K562 (cell line): ENCODE measurements at regions not wholly inside any gene's neighbourhood (a gene's known extent, or its start where the extent isn't known, plus 50 kb on each side); places are given as distances from the start of the nearest gene placed in this dataset.

Experiments
- ATF7 ChIP-seq: fragments of 450-650 bp; IDR thresholded peaks from 2 replicates; pipeline ENCODE4 v1.7.1; 2014; ENCODE audit warnings: mild to moderate bottlenecking, moderate library complexity
- BDP1 ChIP-seq: IDR thresholded peaks from 3 replicates; pipeline ENCODE4 v1.6.1; 2011; ENCODE audit not compliant: insufficient read length, insufficient read depth
- MYBL2 ChIP-seq, 2 experiments: fragments of 450-650 bp in 1 of 2; sonication (generic) in 1 of 2; formaldehyde crosslinking in 1 of 2; IDR thresholded peaks; 2 replicates each; pipeline versions ENCODE4 v1.6.1 to v1.8.1; 2017 to 2022; ENCODE audit warnings: borderline replicate concordance in 1 of 2, inconsistent platforms in 1 of 2, low read depth in 1 of 2, mild to moderate bottlenecking in 1 of 2, missing genetic modification reagents in 1 of 2, moderate library complexity in 1 of 2
- SETDB1 ChIP-seq: IDR thresholded peaks from one replicate; pipeline ENCODE4 v1.6.1; 2012; ENCODE audit warnings: low read length, control low read depth, inconsistent platforms
- SMARCC2 ChIP-seq: fragments of 450-650 bp; IDR thresholded peaks from 2 replicates; pipeline ENCODE4 v1.6.1; 2017; ENCODE audit warnings: antibody characterized with exemption, moderate library complexity, mild to moderate bottlenecking, low read depth
- SMC3 ChIP-seq: conservative IDR thresholded peaks from 2 replicates; pipeline ENCODE4 v1.6.1; 2011; ENCODE audit warnings: low read depth, low read length, improper control_type of control experiment; ENCODE audit not compliant: insufficient read depth
- XRCC4 ChIP-seq: IDR thresholded peaks from one replicate; pipeline ENCODE4 v1.6.1; 2011; ENCODE audit not compliant: insufficient read depth, insufficient read length; ENCODE audit errors: extremely low read depth
- ZBTB7A ChIP-seq: IDR thresholded peaks from 2 replicates; pipeline ENCODE4 v1.6.1; 2011; ENCODE audit warnings: low read depth, mild to moderate bottlenecking, low read length, moderate library complexity, borderline replicate concordance; ENCODE audit not compliant: control insufficient read depth
- TF ChIP-seq, protein P1 (sequence below): fragments of 250-450 bp; sonication (Bioruptor Pico); IDR thresholded peaks from 2 replicates; pipeline ENCODE4 v1.8.0; 2021; ENCODE audit warnings: moderate library complexity, mild to moderate bottlenecking, inconsistent platforms
- TF ChIP-seq, protein P2 (sequence below): sonication (generic); formaldehyde crosslinking; IDR thresholded peaks from 2 replicates; pipeline ENCODE4 v1.9.0; 2022; ENCODE audit warnings: mild to moderate bottlenecking, missing genetic modification reagents

DNA sequence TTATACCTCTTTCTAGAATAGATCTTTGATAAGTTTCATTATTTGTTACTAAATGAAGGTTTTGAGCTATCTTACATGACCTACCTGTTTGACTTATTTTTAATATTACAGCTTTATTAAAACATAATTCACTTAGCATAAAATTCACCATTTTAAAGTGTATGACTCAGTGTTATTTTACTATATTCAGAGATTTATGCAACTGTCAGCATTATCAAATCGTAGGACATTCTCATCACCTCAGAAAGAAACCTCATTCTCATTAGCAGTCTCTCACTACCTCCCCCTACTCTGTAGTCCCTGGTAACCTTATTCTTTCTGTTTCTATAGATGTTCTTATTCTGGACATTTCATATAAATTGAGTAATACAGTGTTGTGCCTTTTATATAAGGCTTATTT, 207.9 kb upstream of the FOXP2 start:
- TF ChIP-seq XRCC4 (no peak), SETDB1 (no peak), SMC3 (no peak), ATF7 (no peak), BDP1 (no peak), SMARCC2 (no peak), MYBL2 (IDR thresholded peaks at IDR 0.05; ENCODE audit: low read depth) (no peak), MYBL2 (CRISPR knock-in tag; IDR thresholded peaks at IDR 0.05; ENCODE audit: borderline replicate concordance) (no peak), ZBTB7A (no peak)
- TF ChIP-seq, protein P1, sequence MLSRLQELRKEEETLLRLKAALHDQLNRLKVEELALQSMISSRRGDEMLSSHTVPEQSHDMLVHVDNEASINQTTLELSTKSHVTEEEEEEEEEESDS (CRISPR knock-in tag): no peak
- TF ChIP-seq, protein P2, sequence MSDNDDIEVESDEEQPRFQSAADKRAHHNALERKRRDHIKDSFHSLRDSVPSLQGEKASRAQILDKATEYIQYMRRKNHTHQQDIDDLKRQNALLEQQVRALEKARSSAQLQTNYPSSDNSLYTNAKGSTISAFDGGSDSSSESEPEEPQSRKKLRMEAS: no peak
